Fibroblast of villous mesenchyme (primary cell): ENCODE measurements at regions not wholly inside any gene's neighbourhood (a gene's known extent, or its start where the extent isn't known, plus 50 kb on each side); places are given as distances from the start of the nearest gene placed in this dataset.

Experiments
- DNase-seq: peaks from one replicate; pipeline ENCODE4 v3.0.0-alpha.2; 2010; ENCODE audit warnings: low read depth
- H3K4me3 ChIP-seq: 2 replicates; pipeline ENCODE4 v1.5.1; 2011; ENCODE audit warnings: low read depth, mild to moderate bottlenecking, low read length
- TF ChIP-seq, protein P1 (sequence below): IDR thresholded peaks from 2 replicates; pipeline ENCODE4 v1.5.1; 2012; ENCODE audit warnings: low read depth, mild to moderate bottlenecking, low read length; ENCODE audit not compliant: insufficient read depth

DNA sequence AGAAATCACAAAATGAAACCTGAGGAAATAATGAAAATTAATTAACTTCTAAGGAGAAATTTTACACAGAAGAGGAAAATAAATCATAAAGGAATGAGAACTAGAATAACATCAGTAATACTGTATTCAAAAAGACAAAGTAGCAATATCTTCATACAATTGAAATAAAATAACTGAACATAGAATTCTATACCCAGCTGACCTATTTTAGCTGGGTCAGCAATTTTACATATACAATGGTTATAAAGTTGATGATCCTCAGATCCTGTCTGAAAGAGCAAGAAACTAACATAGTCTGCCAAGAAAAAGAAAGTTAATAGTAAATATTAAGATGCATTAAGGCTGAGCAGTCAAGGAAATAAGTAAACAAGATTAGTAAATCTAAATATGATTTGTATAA, 93.0 kb upstream of the P3H2 start:
- H3K4me3 ChIP-seq = no peak overlapping the region
- no peak for DNase-seq
- TF ChIP-seq, protein P1, sequence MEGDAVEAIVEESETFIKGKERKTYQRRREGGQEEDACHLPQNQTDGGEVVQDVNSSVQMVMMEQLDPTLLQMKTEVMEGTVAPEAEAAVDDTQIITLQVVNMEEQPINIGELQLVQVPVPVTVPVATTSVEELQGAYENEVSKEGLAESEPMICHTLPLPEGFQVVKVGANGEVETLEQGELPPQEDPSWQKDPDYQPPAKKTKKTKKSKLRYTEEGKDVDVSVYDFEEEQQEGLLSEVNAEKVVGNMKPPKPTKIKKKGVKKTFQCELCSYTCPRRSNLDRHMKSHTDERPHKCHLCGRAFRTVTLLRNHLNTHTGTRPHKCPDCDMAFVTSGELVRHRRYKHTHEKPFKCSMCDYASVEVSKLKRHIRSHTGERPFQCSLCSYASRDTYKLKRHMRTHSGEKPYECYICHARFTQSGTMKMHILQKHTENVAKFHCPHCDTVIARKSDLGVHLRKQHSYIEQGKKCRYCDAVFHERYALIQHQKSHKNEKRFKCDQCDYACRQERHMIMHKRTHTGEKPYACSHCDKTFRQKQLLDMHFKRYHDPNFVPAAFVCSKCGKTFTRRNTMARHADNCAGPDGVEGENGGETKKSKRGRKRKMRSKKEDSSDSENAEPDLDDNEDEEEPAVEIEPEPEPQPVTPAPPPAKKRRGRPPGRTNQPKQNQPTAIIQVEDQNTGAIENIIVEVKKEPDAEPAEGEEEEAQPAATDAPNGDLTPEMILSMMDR = no peak

DNA sequence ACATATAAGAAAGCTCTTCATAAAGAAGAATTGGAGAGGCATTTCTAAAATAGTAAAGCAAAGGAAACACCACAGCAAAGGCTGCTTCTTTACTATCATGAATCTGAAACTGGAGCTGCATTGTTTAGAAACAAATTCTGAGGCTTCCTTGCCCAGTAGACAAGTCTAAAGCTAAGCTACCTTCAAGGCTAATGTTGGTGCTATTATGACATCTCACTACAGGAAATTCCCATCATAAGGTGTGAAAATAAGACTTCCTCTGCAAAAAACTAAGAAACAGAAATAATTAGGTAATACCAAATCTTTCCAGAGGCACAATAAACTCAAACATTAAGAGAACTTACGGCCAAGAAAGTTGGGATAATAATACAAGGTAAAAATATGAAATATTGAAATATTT, 89.9 kb upstream of the P3H2 start:
- DNase-seq = no peak
- no peak overlapping the region for H3K4me3 ChIP-seq
- TF ChIP-seq, protein P1 = no peak

DNA sequence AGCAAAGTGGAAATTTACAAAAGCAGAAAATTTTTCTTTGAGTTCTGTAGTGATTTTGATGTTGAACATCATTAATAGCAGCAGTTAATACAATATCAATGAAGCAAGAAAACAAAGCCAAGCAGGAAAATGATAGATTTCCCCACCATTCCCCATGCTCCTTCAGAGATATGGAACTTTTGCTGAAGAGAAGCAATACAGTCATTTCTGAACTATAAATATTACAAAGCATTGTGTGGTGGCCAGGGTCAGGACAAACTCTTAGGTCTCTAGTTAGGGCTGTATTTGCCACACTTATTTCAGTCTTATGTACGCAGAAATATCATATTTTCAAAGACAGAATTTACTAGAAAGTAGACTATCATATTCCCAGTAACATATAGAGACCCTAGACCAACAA, 88.8 kb upstream of the P3H2 start:
- H3K4me3 ChIP-seq = no peak overlapping the region
- TF ChIP-seq, protein P1 = no peak
- DNase-seq = no peak

DNA sequence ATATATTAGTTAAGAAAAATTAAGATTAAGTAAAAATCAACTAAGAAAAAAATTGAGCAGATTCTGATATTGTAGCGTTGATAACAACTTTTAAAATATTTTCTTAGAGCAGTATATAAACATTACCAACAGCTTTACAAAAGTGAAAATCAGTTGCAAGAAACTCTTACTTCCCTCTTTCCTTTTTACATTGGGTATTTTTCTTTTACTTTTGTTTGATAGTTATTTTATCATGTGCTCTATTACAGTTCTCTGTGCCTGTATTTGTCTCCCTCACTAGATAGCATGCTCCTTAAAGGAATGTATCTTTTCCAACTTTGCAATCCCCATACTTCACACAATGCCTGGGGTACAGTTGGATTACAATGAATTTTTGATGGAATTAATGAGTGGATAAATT, 87.5 kb upstream of the P3H2 start:
- H3K4me3 ChIP-seq = no peak overlapping the region
- TF ChIP-seq, protein P1 = no peak
- no peak for DNase-seq

DNA sequence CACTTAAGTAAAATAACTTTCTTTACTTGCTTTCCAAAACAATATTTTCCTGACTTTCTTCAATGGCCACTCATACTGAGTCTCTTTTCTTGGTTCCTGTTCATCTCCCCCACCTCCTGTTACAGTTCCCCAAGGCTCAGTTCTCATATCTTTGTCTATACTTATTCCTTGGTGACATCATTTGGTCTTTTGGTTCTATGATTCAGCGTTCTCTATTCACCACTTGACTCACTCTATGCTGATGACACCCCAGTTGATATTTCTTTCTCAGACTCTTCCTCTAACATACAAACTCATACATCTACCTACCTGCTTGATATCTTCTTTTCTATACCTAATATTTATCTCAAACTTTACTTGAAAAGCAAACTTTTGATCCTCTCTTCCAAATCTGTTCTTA, 85.0 kb upstream of the P3H2 start:
- H3K4me3 ChIP-seq = no peak overlapping the region
- TF ChIP-seq, protein P1 = no peak
- DNase-seq = peak; percentile 28

DNA sequence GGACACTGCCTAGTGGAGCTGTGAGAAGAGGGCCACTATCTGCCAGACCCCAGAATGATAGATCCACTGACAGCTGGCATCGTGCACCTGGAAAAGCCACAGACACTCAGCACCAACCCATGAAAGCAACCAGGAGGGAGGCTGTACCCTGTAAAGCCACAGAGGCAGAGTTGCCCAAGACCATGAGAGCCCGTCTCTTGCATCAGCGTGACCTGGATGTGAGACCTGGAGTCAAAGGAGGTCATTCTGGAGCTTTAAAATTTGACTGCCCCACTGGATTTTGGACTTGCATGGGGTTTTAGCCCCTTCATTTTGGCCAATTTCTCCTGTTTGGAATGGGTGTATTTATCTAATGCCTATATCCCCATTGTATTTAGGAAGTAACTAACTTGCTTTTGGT, 83.5 kb upstream of the P3H2 start:
- no peak overlapping the region for H3K4me3 ChIP-seq
- DNase-seq = no peak
- TF ChIP-seq, protein P1 = no peak

DNA sequence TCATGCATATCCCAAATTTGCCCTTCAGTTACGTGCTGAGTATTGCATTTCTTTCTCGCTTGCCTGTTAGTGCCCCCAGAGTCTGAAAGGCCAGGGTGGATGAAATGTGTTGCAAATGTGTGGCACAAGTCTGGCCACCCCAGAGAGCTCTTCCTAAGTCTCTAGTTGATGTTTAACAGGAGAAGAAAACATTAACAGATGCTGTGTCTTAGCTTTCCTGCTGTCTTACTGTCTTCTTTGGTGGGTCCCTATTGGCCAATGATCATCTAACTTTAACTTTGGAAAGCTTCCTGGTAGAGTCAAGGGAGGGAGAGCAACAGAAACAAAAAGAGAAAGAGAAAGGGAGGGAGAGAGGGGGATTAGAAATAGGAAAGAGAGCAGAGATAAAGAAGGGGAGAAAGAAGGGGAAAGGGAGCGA, 76.7 kb upstream of the P3H2 start:
- no peak for DNase-seq
- H3K4me3 ChIP-seq = no peak overlapping the region
- TF ChIP-seq, protein P1 = no peak
